Type B pancreatic cell (in vitro differentiated cells): ENCODE measurements at regions not wholly inside any gene's neighbourhood (a gene's known extent, or its start where the extent isn't known, plus 50 kb on each side); places are given as distances from the start of the nearest gene placed in this dataset.

ENCODE experiments used
- DNase-seq: peaks from one replicate; pipeline ENCODE4 v3.0.0; 2021; ENCODE audit warnings: mixed read lengths; ENCODE audit not compliant: unreplicated experiment; ENCODE audit errors: extremely low spot score
- H3K27ac Mint-ChIP-seq: 2 replicates; pipeline ENCODE4 v1.8.0; 2021; ENCODE audit warnings: mild to moderate bottlenecking, mixed read lengths
- H3K27me3 Mint-ChIP-seq: 2 replicates; pipeline ENCODE4 v1.8.0; 2021; ENCODE audit warnings: mixed read lengths
- H3K36me3 Mint-ChIP-seq: 2 replicates; pipeline ENCODE4 v1.8.0; 2021; ENCODE audit warnings: mixed read lengths
- H3K4me1 Mint-ChIP-seq: one replicate; pipeline ENCODE4 v1.8.0; 2021; ENCODE audit warnings: mixed read lengths; ENCODE audit not compliant: unreplicated experiment
- H3K4me3 Mint-ChIP-seq: 2 replicates; pipeline ENCODE4 v1.8.0; 2021; ENCODE audit warnings: mild to moderate bottlenecking, mixed read lengths
- H3K9me3 Mint-ChIP-seq: 2 replicates; pipeline ENCODE4 v1.8.0; 2021; ENCODE audit warnings: mixed read lengths
- CTCF ChIP-seq: fragments of 200-600 bp; sonication (generic); conservative IDR thresholded peaks from 2 replicates; pipeline ENCODE4 v1.5.0; 2021; ENCODE audit warnings: antibody characterized with exemption, mild to moderate bottlenecking

GRCh38 chr1:80468356-80468755, 1332.4 kb upstream of the ADGRL2 start:
- Mint-ChIP-seq H3K36me3 (no peaks in the 10 kb centered on the region), H3K4me1 (no peaks in the 10 kb centered on the region), H3K9me3 (no peaks in the 10 kb centered on the region), H3K4me3 (no peak overlapping the region), H3K27me3 (no peaks in the 10 kb centered on the region), H3K27ac (no peak overlapping the region)
- TF ChIP-seq CTCF = no peak
- DNase-seq = no peak

- no peak for TF ChIP-seq CTCF
- Mint-ChIP-seq H3K27ac (no peak overlapping the region), H3K36me3 (no peaks in the 10 kb centered on the region), H3K4me3 (no peak overlapping the region), H3K9me3 (no peaks in the 10 kb centered on the region), H3K4me1 (peaks cover 5% of the 10 kb centered on the region), H3K27me3 (no peaks in the 10 kb centered on the region)
- DNase-seq = no peak
Measured at GRCh38 chr1:80462006-80462405, 1338.7 kb upstream of the ADGRL2 start.

- Mint-ChIP-seq H3K27ac (no peak overlapping the region), H3K9me3 (peaks cover 3% of the 10 kb centered on the region), H3K27me3 (no peaks in the 10 kb centered on the region), H3K4me3 (no peak overlapping the region), H3K36me3 (no peaks in the 10 kb centered on the region), H3K4me1 (peaks cover 5% of the 10 kb centered on the region)
- no peak for TF ChIP-seq CTCF
- no peak for DNase-seq
Measured at GRCh38 chr1:80457409-80457808, 1343.3 kb upstream of the ADGRL2 start.

GRCh38 chr1:80453775-80454174, 1347.0 kb upstream of the ADGRL2 start:
- no peak for TF ChIP-seq CTCF
- peaks cover 5% of the 10 kb centered on the region for H3K4me1 Mint-ChIP-seq

GRCh38 chr1:80450711-80451110, 1350.0 kb upstream of the ADGRL2 start:
- no peaks in the 10 kb centered on the region for H3K36me3 Mint-ChIP-seq
- H3K4me1 Mint-ChIP-seq = no peaks in the 10 kb centered on the region
- H3K9me3 Mint-ChIP-seq = peaks cover 9% of the 10 kb centered on the region
- no peak overlapping the region for H3K27ac Mint-ChIP-seq
- no peak overlapping the region for H3K4me3 Mint-ChIP-seq
- H3K27me3 Mint-ChIP-seq = no peaks in the 10 kb centered on the region
- no peak for TF ChIP-seq CTCF
- DNase-seq = no peak

More at GRCh38 chr1:80453775-80454174, 1347.0 kb upstream of the ADGRL2 start:
- Mint-ChIP-seq H3K36me3 (no peaks in the 10 kb centered on the region), H3K4me3 (no peak overlapping the region), H3K27me3 (no peaks in the 10 kb centered on the region), H3K9me3 (peaks cover 9% of the 10 kb centered on the region), H3K27ac (no peak overlapping the region)
- no peak for DNase-seq

- DNase-seq = no peak
- no peaks in the 10 kb centered on the region for H3K4me1 Mint-ChIP-seq
- H3K36me3 Mint-ChIP-seq = no peaks in the 10 kb centered on the region
- no peak overlapping the region for H3K27ac Mint-ChIP-seq
- H3K9me3 Mint-ChIP-seq = peaks cover 6% of the 10 kb centered on the region
- no peaks in the 10 kb centered on the region for H3K27me3 Mint-ChIP-seq
- no peak overlapping the region for H3K4me3 Mint-ChIP-seq
- TF ChIP-seq CTCF = no peak
Measured at GRCh38 chr1:80448081-80448480, 1352.7 kb upstream of the ADGRL2 start.
